ENCODE measurements at regions not wholly inside any gene's neighbourhood (a gene's known extent, or its start where the extent isn't known, plus 50 kb on each side); places are given as distances from the start of the nearest gene placed in this dataset.

DNA sequence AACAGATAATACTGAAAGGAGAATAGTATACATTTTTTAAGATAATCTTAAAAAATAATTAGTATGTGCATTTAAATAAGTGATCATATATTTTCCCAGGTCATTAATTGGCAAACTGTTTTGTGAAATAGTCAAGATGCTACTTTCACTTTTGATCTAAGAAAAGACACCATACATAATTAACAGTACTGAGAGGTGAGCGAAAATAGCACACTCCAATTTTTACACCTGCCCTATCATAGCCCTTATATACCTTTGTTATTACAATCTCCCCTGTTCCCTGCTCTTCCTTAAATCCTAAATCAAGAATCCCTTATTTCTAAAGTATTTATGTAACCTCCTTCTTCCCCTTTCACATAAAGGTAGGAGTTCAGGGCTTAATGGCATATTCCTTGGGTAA lies 500.1 kb upstream of the LRATD1 start:
- H3K4ac ChIP-seq (ENCODE audit: low read length): no peak overlapping the region
- DNase-seq (ENCODE audit: low spot score): no peak
- H2BK15ac ChIP-seq (ENCODE audit: low read length): no peak overlapping the region
- no peak overlapping the region for H2AK5ac ChIP-seq (ENCODE audit: low read depth, low read length)
- H3K36me3 ChIP-seq (replicated peaks in 1 of 2; ENCODE audit: control insufficient read depth in 2 of 2, insufficient read depth in 2 of 2, low read length in 2 of 2): no peaks in the 10 kb centered on the region
- no peak overlapping the region for H2BK5ac ChIP-seq (ENCODE audit: low read length)
- peaks cover 0 to 1% of the 10 kb centered on the region in 2 donors for H3K4me1 ChIP-seq (ENCODE audit: control insufficient read depth in 2 of 2, insufficient read depth in 1 of 2, low read depth in 1 of 2, low read length in 2 of 2)
- no peaks in the 10 kb centered on the region for H3K27me3 ChIP-seq (ENCODE audit: control insufficient read depth in 3 of 3, insufficient read depth in 3 of 3, low read depth in 1 of 3, low read length in 3 of 3)
- H2BK12ac ChIP-seq (ENCODE audit: low read length): no peak overlapping the region
- peaks cover 0 to 2% of the 10 kb centered on the region in 2 donors for H3K9me3 ChIP-seq (replicated peaks in 1 of 2; ENCODE audit: control insufficient read depth in 2 of 2, insufficient read depth in 1 of 2, low read depth in 1 of 2, low read length in 2 of 2)
- no peak overlapping the region for H3K14ac ChIP-seq (ENCODE audit: low read length)
- H3K18ac ChIP-seq (ENCODE audit: low read length): no peak overlapping the region
- H3K9ac ChIP-seq (ENCODE audit: low read depth, low read length, poor library complexity): no peak overlapping the region
- no peak overlapping the region for H4K8ac ChIP-seq (ENCODE audit: low read depth, low read length)
- no peak overlapping the region for H3K4me3 ChIP-seq (ENCODE audit: low read length in 2 of 2)
- WGBS, 2 donors (ENCODE audit: extremely low coverage in 2 of 2, insufficient read length in 2 of 2, insufficient replicate concordance in 1 of 2): no CpG with 5 or more reads among the region's 1 CpG
- H3K79me1 ChIP-seq (ENCODE audit: low read depth, low read length): no peaks in the 10 kb centered on the region
- no peak overlapping the region for H2BK120ac ChIP-seq (ENCODE audit: low read depth, low read length)
- H2AFZ ChIP-seq (ENCODE audit: low read length): no peak overlapping the region
- H4K91ac ChIP-seq (ENCODE audit: low read depth, low read length, poor library complexity): no peak overlapping the region
- no peak overlapping the region for H3K4me2 ChIP-seq (ENCODE audit: insufficient read depth, low read length, poor library complexity, severe bottlenecking)
- no peak overlapping the region for H3K23ac ChIP-seq (ENCODE audit: low read depth, low read length, poor library complexity)
- H3K27ac ChIP-seq (replicated peaks; ENCODE audit: low read length): no peak overlapping the region

- H3K27me3 ChIP-seq (ENCODE audit: control insufficient read depth in 3 of 3, insufficient read depth in 3 of 3, low read depth in 1 of 3, low read length in 3 of 3): no peaks in the 10 kb centered on the region
- no peak overlapping the region for H3K23ac ChIP-seq (ENCODE audit: low read depth, low read length, poor library complexity)
- no peak overlapping the region for H3K27ac ChIP-seq (replicated peaks; ENCODE audit: low read length)
- no peak overlapping the region for H3K9ac ChIP-seq (ENCODE audit: low read depth, low read length, poor library complexity)
- H2AFZ ChIP-seq (ENCODE audit: low read length): no peak overlapping the region
- H3K4ac ChIP-seq (ENCODE audit: low read length): no peak overlapping the region
- H2BK5ac ChIP-seq (ENCODE audit: low read length): no peak overlapping the region
- H2BK120ac ChIP-seq (ENCODE audit: low read depth, low read length): no peak overlapping the region
- no peak overlapping the region for H2AK5ac ChIP-seq (ENCODE audit: low read depth, low read length)
- H3K4me1 ChIP-seq (ENCODE audit: control insufficient read depth in 2 of 2, insufficient read depth in 1 of 2, low read depth in 1 of 2, low read length in 2 of 2): peaks cover 0 to 1% of the 10 kb centered on the region in 2 donors
- no peak overlapping the region for H2BK12ac ChIP-seq (ENCODE audit: low read length)
- WGBS, 2 donors (ENCODE audit: extremely low coverage in 2 of 2, insufficient read length in 2 of 2, insufficient replicate concordance in 1 of 2): no CpG with 5 or more reads among the region's 3 CpGs
- H2BK15ac ChIP-seq (ENCODE audit: low read length): no peak overlapping the region
- no peaks in the 10 kb centered on the region for H3K36me3 ChIP-seq (replicated peaks in 1 of 2; ENCODE audit: control insufficient read depth in 2 of 2, insufficient read depth in 2 of 2, low read length in 2 of 2)
- no peak overlapping the region for H3K4me2 ChIP-seq (ENCODE audit: insufficient read depth, low read length, poor library complexity, severe bottlenecking)
- no peaks in the 10 kb centered on the region for H3K79me1 ChIP-seq (ENCODE audit: low read depth, low read length)
- H4K91ac ChIP-seq (ENCODE audit: low read depth, low read length, poor library complexity): no peak overlapping the region
- no peak for DNase-seq (ENCODE audit: low spot score)
- no peaks in the 10 kb centered on the region for H3K9me3 ChIP-seq (replicated peaks in 1 of 2; ENCODE audit: control insufficient read depth in 2 of 2, insufficient read depth in 1 of 2, low read depth in 1 of 2, low read length in 2 of 2)
- no peak overlapping the region for H4K8ac ChIP-seq (ENCODE audit: low read depth, low read length)
- no peak overlapping the region for H3K18ac ChIP-seq (ENCODE audit: low read length)
- no peak overlapping the region for H3K14ac ChIP-seq (ENCODE audit: low read length)
- no peak overlapping the region for H3K4me3 ChIP-seq (ENCODE audit: low read length in 2 of 2)
Measured at GRCh38 chr2:14134771-14135170, 497.7 kb upstream of the LRATD1 start.

GRCh38 chr2:14136030-14136429 lies 496.5 kb upstream of the LRATD1 start:
- no peak overlapping the region for H4K8ac ChIP-seq (ENCODE audit: low read depth, low read length)
- no CpG with 5 or more reads among the region's 2 CpGs for whole genome bisulfite sequencing, 2 donors (ENCODE audit: extremely low coverage in 2 of 2, insufficient read length in 2 of 2, insufficient replicate concordance in 1 of 2)
- no peak for DNase-seq (ENCODE audit: low spot score)

GRCh38 chr2:14137643-14138042 lies 494.9 kb upstream of the LRATD1 start:
- H2AK5ac ChIP-seq (ENCODE audit: low read depth, low read length): no peak overlapping the region
- no peak overlapping the region for H2BK120ac ChIP-seq (ENCODE audit: low read depth, low read length)
- H3K14ac ChIP-seq (ENCODE audit: low read length): no peak overlapping the region
- no peak overlapping the region for H4K8ac ChIP-seq (ENCODE audit: low read depth, low read length)
- H3K9ac ChIP-seq (ENCODE audit: low read depth, low read length, poor library complexity): no peak overlapping the region
- H3K27ac ChIP-seq (replicated peaks; ENCODE audit: low read length): no peak overlapping the region
- no peak overlapping the region for H3K18ac ChIP-seq (ENCODE audit: low read length)
- H3K4me3 ChIP-seq (ENCODE audit: low read length in 2 of 2): no peak overlapping the region
- H3K9me3 ChIP-seq (replicated peaks in 1 of 2; ENCODE audit: control insufficient read depth in 2 of 2, insufficient read depth in 1 of 2, low read depth in 1 of 2, low read length in 2 of 2): no peaks in the 10 kb centered on the region
- no peak for DNase-seq (ENCODE audit: low spot score)
- no peak overlapping the region for H2AFZ ChIP-seq (ENCODE audit: low read length)
- no peaks in the 10 kb centered on the region for H3K36me3 ChIP-seq (replicated peaks in 1 of 2; ENCODE audit: control insufficient read depth in 2 of 2, insufficient read depth in 2 of 2, low read length in 2 of 2)
- H4K91ac ChIP-seq (ENCODE audit: low read depth, low read length, poor library complexity): no peak overlapping the region
- no peaks in the 10 kb centered on the region for H3K79me1 ChIP-seq (ENCODE audit: low read depth, low read length)
- no peaks in the 10 kb centered on the region for H3K27me3 ChIP-seq (ENCODE audit: control insufficient read depth in 3 of 3, insufficient read depth in 3 of 3, low read depth in 1 of 3, low read length in 3 of 3)
- no peak overlapping the region for H2BK12ac ChIP-seq (ENCODE audit: low read length)
- H3K23ac ChIP-seq (ENCODE audit: low read depth, low read length, poor library complexity): no peak overlapping the region
- no peak overlapping the region for H3K4ac ChIP-seq (ENCODE audit: low read length)
- H3K4me2 ChIP-seq (ENCODE audit: insufficient read depth, low read length, poor library complexity, severe bottlenecking): no peak overlapping the region
- H2BK5ac ChIP-seq (ENCODE audit: low read length): no peak overlapping the region
- H2BK15ac ChIP-seq (ENCODE audit: low read length): no peak overlapping the region
- WGBS, 2 donors (ENCODE audit: extremely low coverage in 2 of 2, insufficient read length in 2 of 2, insufficient replicate concordance in 1 of 2): no CpG with 5 or more reads among the region's 2 CpGs
- H3K4me1 ChIP-seq (ENCODE audit: control insufficient read depth in 2 of 2, insufficient read depth in 1 of 2, low read depth in 1 of 2, low read length in 2 of 2): peaks cover 0 to 1% of the 10 kb centered on the region in 2 donors

More at GRCh38 chr2:14136030-14136429, 496.5 kb upstream of the LRATD1 start:
- no peaks in the 10 kb centered on the region for H3K9me3 ChIP-seq (replicated peaks in 1 of 2; ENCODE audit: control insufficient read depth in 2 of 2, insufficient read depth in 1 of 2, low read depth in 1 of 2, low read length in 2 of 2)
- no peak overlapping the region for H2BK5ac ChIP-seq (ENCODE audit: low read length)
- H2AFZ ChIP-seq (ENCODE audit: low read length): no peak overlapping the region
- no peak overlapping the region for H3K18ac ChIP-seq (ENCODE audit: low read length)
- no peak overlapping the region for H2BK120ac ChIP-seq (ENCODE audit: low read depth, low read length)
- no peak overlapping the region for H3K27ac ChIP-seq (replicated peaks; ENCODE audit: low read length)
- H3K79me1 ChIP-seq (ENCODE audit: low read depth, low read length): no peaks in the 10 kb centered on the region
- H3K27me3 ChIP-seq (ENCODE audit: control insufficient read depth in 3 of 3, insufficient read depth in 3 of 3, low read depth in 1 of 3, low read length in 3 of 3): no peaks in the 10 kb centered on the region
- no peak overlapping the region for H2AK5ac ChIP-seq (ENCODE audit: low read depth, low read length)
- H3K36me3 ChIP-seq (replicated peaks in 1 of 2; ENCODE audit: control insufficient read depth in 2 of 2, insufficient read depth in 2 of 2, low read length in 2 of 2): no peaks in the 10 kb centered on the region
- no peak overlapping the region for H4K91ac ChIP-seq (ENCODE audit: low read depth, low read length, poor library complexity)
- H3K14ac ChIP-seq (ENCODE audit: low read length): no peak overlapping the region
- no peak overlapping the region for H3K4me3 ChIP-seq (ENCODE audit: low read length in 2 of 2)
- H3K4me1 ChIP-seq (ENCODE audit: control insufficient read depth in 2 of 2, insufficient read depth in 1 of 2, low read depth in 1 of 2, low read length in 2 of 2): peaks cover 0 to 1% of the 10 kb centered on the region in 2 donors
- no peak overlapping the region for H3K9ac ChIP-seq (ENCODE audit: low read depth, low read length, poor library complexity)
- no peak overlapping the region for H2BK15ac ChIP-seq (ENCODE audit: low read length)
- no peak overlapping the region for H2BK12ac ChIP-seq (ENCODE audit: low read length)
- no peak overlapping the region for H3K4me2 ChIP-seq (ENCODE audit: insufficient read depth, low read length, poor library complexity, severe bottlenecking)
- H3K4ac ChIP-seq (ENCODE audit: low read length): no peak overlapping the region
- H3K23ac ChIP-seq (ENCODE audit: low read depth, low read length, poor library complexity): no peak overlapping the region

Measured in neuronal stem cell (in vitro differentiated cells).